ENCODE measurements at regions not wholly inside any gene's neighbourhood (a gene's known extent, or its start where the extent isn't known, plus 50 kb on each side); places are given as distances from the start of the nearest gene placed in this dataset.

- Histone ChIP-seq H3K4me1 (no peaks in the 10 kb centered on the region), H3K36me3 (no peaks in the 10 kb centered on the region), H3K9me3 (no peaks in the 10 kb centered on the region), H3K27ac (no peak overlapping the region), H3K4me3 (no peak overlapping the region), H3K27me3 (no peaks in the 10 kb centered on the region)
- no peak for TF ChIP-seq POLR2A (IDR thresholded peaks at IDR 0.05)
- no peak for TF ChIP-seq CTCF (IDR thresholded peaks at IDR 0.05)
- no peak for TF ChIP-seq EP300 (IDR thresholded peaks at IDR 0.05)
- TF ChIP-seq POLR2AphosphoS5 (IDR thresholded peaks at IDR 0.05) = no peak
- DNase-seq (ENCODE audit: low spot score in 2 of 2) = no peak
Measured at GRCh38 chr5:52692039-52692438, 95.7 kb upstream of the ITGA1 start.

GRCh38 chr5:52692606-52693005 is 95.1 kb upstream of the ITGA1 start:
- no peaks in the 10 kb centered on the region for H3K36me3 ChIP-seq
- DNase-seq (ENCODE audit: low spot score in 2 of 2) = no peak
- no peak overlapping the region for H3K4me3 ChIP-seq
- H3K4me1 ChIP-seq = no peaks in the 10 kb centered on the region
- WGBS = 50% methylated on average over 1 of the region's 1 CpG
- no peaks in the 10 kb centered on the region for H3K9me3 ChIP-seq
- no peak overlapping the region for H3K27ac ChIP-seq
- no peaks in the 10 kb centered on the region for H3K27me3 ChIP-seq
- no peak for TF ChIP-seq EP300 (IDR thresholded peaks at IDR 0.05)
- no peak for TF ChIP-seq POLR2AphosphoS5 (IDR thresholded peaks at IDR 0.05)
- TF ChIP-seq POLR2A (IDR thresholded peaks at IDR 0.05) = no peak
- TF ChIP-seq CTCF (IDR thresholded peaks at IDR 0.05) = no peak

GRCh38 chr5:52693280-52693679 is 94.4 kb upstream of the ITGA1 start:
- Histone ChIP-seq H3K36me3 (no peaks in the 10 kb centered on the region), H3K27ac (no peak overlapping the region), H3K27me3 (no peaks in the 10 kb centered on the region), H3K9me3 (no peaks in the 10 kb centered on the region), H3K4me3 (no peak overlapping the region), H3K4me1 (no peaks in the 10 kb centered on the region)
- DNase-seq (ENCODE audit: low spot score in 2 of 2) = no peak
- no peak for TF ChIP-seq POLR2AphosphoS5 (IDR thresholded peaks at IDR 0.05)
- TF ChIP-seq CTCF (IDR thresholded peaks at IDR 0.05) = peak in 1 of 2 donors; percentile 42

- WGBS = 78% methylated on average over 1 of the region's 1 CpG
- TF ChIP-seq POLR2AphosphoS5 (IDR thresholded peaks at IDR 0.05) (no peak), POLR2A (IDR thresholded peaks at IDR 0.05) (no peak), EP300 (IDR thresholded peaks at IDR 0.05) (no peak), CTCF (IDR thresholded peaks at IDR 0.05) (no peak)
- H3K27me3 ChIP-seq = no peaks in the 10 kb centered on the region
- no peak for DNase-seq (ENCODE audit: low spot score in 2 of 2)
- H3K4me1 ChIP-seq = no peaks in the 10 kb centered on the region
- no peaks in the 10 kb centered on the region for H3K36me3 ChIP-seq
- H3K9me3 ChIP-seq = no peaks in the 10 kb centered on the region
- no peak overlapping the region for H3K4me3 ChIP-seq
- H3K27ac ChIP-seq = no peak overlapping the region
Measured at GRCh38 chr5:52693836-52694235, 93.9 kb upstream of the ITGA1 start.

GRCh38 chr5:52694648-52695047 is 93.1 kb upstream of the ITGA1 start:
- Histone ChIP-seq H3K4me3 (no peak overlapping the region), H3K36me3 (no peaks in the 10 kb centered on the region), H3K4me1 (no peaks in the 10 kb centered on the region), H3K27me3 (no peaks in the 10 kb centered on the region), H3K9me3 (no peaks in the 10 kb centered on the region), H3K27ac (no peak overlapping the region)
- 86% methylated on average over 3 of the region's 3 CpGs for WGBS
- no peak for TF ChIP-seq POLR2A (IDR thresholded peaks at IDR 0.05)
- TF ChIP-seq POLR2AphosphoS5 (IDR thresholded peaks at IDR 0.05) = no peak
- TF ChIP-seq CTCF (IDR thresholded peaks at IDR 0.05) = no peak
- TF ChIP-seq EP300 (IDR thresholded peaks at IDR 0.05) = no peak
- DNase-seq (ENCODE audit: low spot score in 2 of 2) = no peak
